IMR-90 (cell line): ENCODE measurements at regions not wholly inside any gene's neighbourhood (a gene's known extent, or its start where the extent isn't known, plus 50 kb on each side); places are given as distances from the start of the nearest gene placed in this dataset.

Experiments
- ATAC-seq: fragments of 200-7000 bp; cut with Tn5 transposase; 2 replicates; pipeline ENCODE4 v1.9.1; 2020; ENCODE audit warnings: low read depth, mild to moderate bottlenecking, moderate library complexity
- BruUV-seq: library from RNA; stranded (reverse); fragments of 400-500 nt; replicated peaks from 2 replicates; lab custom pipeline; 2021; lab: Mats Ljungman, UMichigan
- CTCF ChIA-PET: fragments of 300-600 bp; formaldehyde crosslinking; extraction: SDS; loops from one replicate; lab custom pipeline; 2021; ENCODE audit warnings: antibody characterized with exemption; lab: Yijun Ruan, JAX
- POLR2A ChIA-PET: fragments of 300-600 bp; sonication (Branson Sonifier 250); formaldehyde crosslinking; loops from one replicate; lab custom pipeline; 2022; ENCODE audit warnings: antibody characterized with exemption; ENCODE audit not compliant: unreplicated experiment; lab: Charles Lee
- DNase-seq: peaks from one replicate; pipeline ENCODE4 v3.0.0; 2013
- H2AFZ ChIP-seq: replicated peaks from 2 replicates; pipeline ENCODE3; 2013; ENCODE audit warnings: low read length, mild to moderate bottlenecking; ENCODE audit not compliant: poor library complexity
- H2AK5ac ChIP-seq: 2 replicates; pipeline ENCODE4 v1.6.1; 2013; ENCODE audit warnings: low read depth, low read length, inconsistent platforms
- H2AK9ac ChIP-seq: replicated peaks from 2 replicates; pipeline ENCODE3; 2013; ENCODE audit warnings: mild to moderate bottlenecking, low read depth, low read length, moderate library complexity; ENCODE audit not compliant: poor library complexity
- H2BK120ac ChIP-seq: 2 replicates; pipeline ENCODE4 v1.6.1; 2013; ENCODE audit warnings: low read depth, low read length, inconsistent platforms
- H2BK15ac ChIP-seq: 3 replicates; pipeline ENCODE4 v1.6.1; 2013; ENCODE audit warnings: low read depth, low read length, inconsistent platforms
- H2BK20ac ChIP-seq: 2 replicates; pipeline ENCODE4 v1.6.1; 2013; ENCODE audit warnings: low read depth, mild to moderate bottlenecking, inconsistent platforms, low read length, moderate library complexity
- H2BK5ac ChIP-seq: 2 replicates; pipeline ENCODE4 v1.6.1; 2013; ENCODE audit warnings: mild to moderate bottlenecking, low read depth, low read length, inconsistent platforms; ENCODE audit not compliant: poor library complexity, severe bottlenecking
- H3K14ac ChIP-seq: replicated peaks from 2 replicates; pipeline ENCODE4 v1.6.1; 2013; ENCODE audit warnings: low read depth, low read length, inconsistent platforms
- H3K18ac ChIP-seq: 2 replicates; pipeline ENCODE4 v1.6.1; 2013; ENCODE audit warnings: low read depth, low read length, control low read depth
- H3K23ac ChIP-seq: 2 replicates; pipeline ENCODE4 v1.6.1; 2013; ENCODE audit warnings: low read depth, low read length, inconsistent platforms
- H3K27ac ChIP-seq: 2 replicates; pipeline ENCODE4 v1.5.1; 2013; ENCODE audit warnings: mild to moderate bottlenecking, control low read depth, low read length; ENCODE audit not compliant: insufficient read depth
- H3K27me3 ChIP-seq: 2 replicates; pipeline ENCODE4 v1.6.1; 2013; ENCODE audit warnings: low read length; ENCODE audit not compliant: control insufficient read depth, insufficient read depth
- H3K36me3 ChIP-seq: 2 replicates; pipeline ENCODE4 v1.6.1; 2013; ENCODE audit warnings: low read length, mixed read lengths; ENCODE audit not compliant: control insufficient read depth, insufficient read depth
- H3K4ac ChIP-seq: 2 replicates; pipeline ENCODE4 v1.6.1; 2013; ENCODE audit warnings: low read depth, low read length, inconsistent platforms
- H3K4me1 ChIP-seq: 2 replicates; pipeline ENCODE4 v1.6.1; 2013; ENCODE audit warnings: low read length, mixed read lengths; ENCODE audit not compliant: control insufficient read depth, insufficient read depth
- H3K4me2 ChIP-seq: 2 replicates; pipeline ENCODE4 v1.6.1; 2013; ENCODE audit warnings: low read depth, mild to moderate bottlenecking, control low read depth, low read length, moderate library complexity
- H3K4me3 ChIP-seq: 2 replicates; pipeline ENCODE4 v1.5.1; 2013; ENCODE audit warnings: low read depth, mild to moderate bottlenecking, control low read depth, low read length, moderate library complexity; ENCODE audit not compliant: insufficient read depth
- H3K56ac ChIP-seq: 2 replicates; pipeline ENCODE4 v1.6.1; 2013; ENCODE audit warnings: low read length, inconsistent platforms; ENCODE audit not compliant: insufficient read depth; ENCODE audit errors: extremely low read depth
- H3K79me1 ChIP-seq, 2 experiments: 2 replicates each; pipeline ENCODE4 v1.6.1; 2013; ENCODE audit warnings: low read length in 2 of 2, inconsistent platforms in 1 of 2, low read depth in 1 of 2
- H3K9ac ChIP-seq: 2 replicates; pipeline ENCODE4 v1.6.1; 2013; ENCODE audit warnings: low read depth, low read length, control low read depth
- H3K9me1 ChIP-seq: 2 replicates; pipeline ENCODE4 v1.6.1; 2013; ENCODE audit warnings: low read length, inconsistent platforms; ENCODE audit not compliant: insufficient read depth
- H3K9me3 ChIP-seq: 2 replicates; pipeline ENCODE4 v1.6.1; 2013; ENCODE audit warnings: low read length; ENCODE audit not compliant: control insufficient read depth, insufficient read depth
- H4K20me1 ChIP-seq: 2 replicates; pipeline ENCODE4 v1.6.1; 2013; ENCODE audit warnings: low read length, inconsistent platforms; ENCODE audit not compliant: insufficient read depth
- H4K5ac ChIP-seq: 2 replicates; pipeline ENCODE4 v1.6.1; 2013; ENCODE audit warnings: mild to moderate bottlenecking, low read depth, low read length, control low read depth
- H4K8ac ChIP-seq, 2 experiments: 2 replicates each; pipeline ENCODE4 v1.6.1; 2013; ENCODE audit warnings: low read depth in 2 of 2, low read length in 2 of 2, control low read depth in 1 of 2, inconsistent platforms in 1 of 2
- H4K91ac ChIP-seq: 2 replicates; pipeline ENCODE4 v1.6.1; 2013; ENCODE audit warnings: low read depth, low read length, inconsistent platforms; ENCODE audit not compliant: insufficient read depth
- CEBPB ChIP-seq: IDR thresholded peaks from 2 replicates; pipeline ENCODE4 v1.6.1; 2012; ENCODE audit warnings: low read depth, low read length, improper control_type of control experiment
- MAFK ChIP-seq: IDR thresholded peaks from 2 replicates; pipeline ENCODE4 v1.6.1; 2012; ENCODE audit warnings: low read depth, low read length, improper control_type of control experiment
- MAZ ChIP-seq: IDR thresholded peaks from 2 replicates; pipeline ENCODE4 v1.6.1; 2012; ENCODE audit warnings: low read depth, mild to moderate bottlenecking, low read length, improper control_type of control experiment, moderate library complexity, borderline replicate concordance
- RAD21 ChIP-seq: IDR thresholded peaks from 2 replicates; pipeline ENCODE4 v1.6.1; 2012; ENCODE audit warnings: low read length, improper control_type of control experiment
- WGBS, 2 experiments: methylation state at CpG; one replicate each; pipeline versions ENCODE4 v1.1.5 to v1.1.7; 2013; ENCODE audit warnings: missing lambda C conversion rate in 2 of 2; ENCODE audit not compliant: insufficient read length in 1 of 2; ENCODE audit errors: extremely low coverage in 2 of 2; 5-methylcytosine and 5-hydroxymethylcytosine counted together
- dilution Hi-C: fragments of 300-500 bp; cut with HindIII; formaldehyde crosslinking; loops from one replicate; pipeline ENCODE4 v1.14.3; 2018; ENCODE audit warnings: low sequenced_read_pairs; ENCODE audit not compliant: unreplicated experiment
- in situ Hi-C: fragments of 300-500 bp; cut with MboI; formaldehyde crosslinking; loops from 3 replicates; pipeline ENCODE4 v1.14.3; 2019; ENCODE audit warnings: low sequenced_read_pairs, inconsistent platforms, mixed read lengths
- intact Hi-C: fragments of 100-400 bp; cut with micrococcal nuclease; formaldehyde crosslinking; loops from 2 replicates; pipeline ENCODE4 v1.10.0; 2022

- ChIA-PET POLR2A (no interaction called here), CTCF (no interaction called here)
- H3K9me3 ChIP-seq = no peaks in the 10 kb centered on the region
- no peak overlapping the region for H3K4me3 ChIP-seq
- no peaks in the 10 kb centered on the region for H3K27me3 ChIP-seq
- no CpG with 5 or more reads among the region's 9 CpGs for WGBS, 2 experiments
- no peak overlapping the region for H2BK20ac ChIP-seq
- H2BK5ac ChIP-seq = no peak overlapping the region
- intact Hi-C loops (no loop called here), in situ Hi-C loops (no loop called here), dilution Hi-C loops (no loop called here)
- H4K5ac ChIP-seq = no peak overlapping the region
- no peak overlapping the region for H3K23ac ChIP-seq
- H3K9ac ChIP-seq = no peak overlapping the region
- H3K36me3 ChIP-seq = no peaks in the 10 kb centered on the region
- no peak for DNase-seq
- H3K27ac ChIP-seq = no peak overlapping the region
- no peak overlapping the region for H3K4me2 ChIP-seq
- no peak overlapping the region for H3K14ac ChIP-seq
- H2AK5ac ChIP-seq = no peak overlapping the region
- no peak overlapping the region for H3K4ac ChIP-seq
- no peak for ATAC-seq
- H3K18ac ChIP-seq = no peak overlapping the region
- no peak for TF ChIP-seq MAFK
- no peak for TF ChIP-seq RAD21
- no peak for TF ChIP-seq MAZ
- TF ChIP-seq CEBPB = no peak
- no TSS peak for BruUV-seq
- H4K8ac ChIP-seq = no peak overlapping the region
- no peak overlapping the region for H2AFZ ChIP-seq
- no peaks in the 10 kb centered on the region for H3K9me1 ChIP-seq
- H4K91ac ChIP-seq = no peak overlapping the region
- peaks cover 2% of the 10 kb centered on the region; the same call in 1 of the 2 replicates for H3K4me1 ChIP-seq
- no peak overlapping the region for H2AK9ac ChIP-seq
- H2BK120ac ChIP-seq = no peak overlapping the region
- no peak overlapping the region for H2BK15ac ChIP-seq
- no peaks in the 10 kb centered on the region for H3K79me1 ChIP-seq
- H4K20me1 ChIP-seq = no peaks in the 10 kb centered on the region
- H3K56ac ChIP-seq = no peak overlapping the region
These were observed 101.4 kb upstream of the MTNR1B start for GRCh38 chr11:92867913-92868619.
